ENCODE measurements at regions not wholly inside any gene's neighbourhood (a gene's known extent, or its start where the extent isn't known, plus 50 kb on each side); places are given as distances from the start of the nearest gene placed in this dataset.

DNA sequence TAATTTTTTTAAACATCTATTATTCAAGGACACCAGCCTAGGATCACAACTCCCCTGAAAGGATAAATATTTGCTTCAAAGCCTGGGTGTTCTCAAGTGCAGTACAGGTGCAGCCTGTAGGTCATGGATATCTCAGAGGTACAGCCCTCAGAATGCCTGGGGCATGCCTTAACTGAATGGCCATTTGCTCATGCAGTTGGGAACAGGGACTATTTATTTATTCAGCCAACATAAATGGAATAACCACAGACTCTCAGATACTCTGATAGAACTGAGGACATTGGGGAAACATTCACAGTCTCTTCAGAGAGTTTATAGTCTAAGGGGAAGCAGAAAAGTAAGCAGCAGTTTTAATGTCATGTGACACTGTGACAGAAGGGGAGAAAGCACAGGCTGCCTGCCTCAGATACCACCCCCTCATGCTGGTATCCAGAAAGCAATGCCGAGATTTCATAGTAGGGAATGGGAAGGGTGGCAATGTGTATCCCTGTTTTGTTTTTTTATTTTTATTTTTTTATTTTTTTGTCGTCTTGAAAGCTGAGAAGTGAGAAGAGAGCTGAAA is 112.6 kb downstream of the MACIR start:
- TF ChIP-seq KDM1A (IDR thresholded peaks at IDR 0.05; ENCODE audit: borderline replicate concordance, low read length), result no peak
- TF ChIP-seq NRF1 (IDR thresholded peaks at IDR 0.05; ENCODE audit: low read depth, low read length), result no peak
- TF ChIP-seq POLR2AphosphoS5 (IDR thresholded peaks at IDR 0.05; ENCODE audit: low read depth, low read length), result no peak
- TF ChIP-seq, protein P1, sequence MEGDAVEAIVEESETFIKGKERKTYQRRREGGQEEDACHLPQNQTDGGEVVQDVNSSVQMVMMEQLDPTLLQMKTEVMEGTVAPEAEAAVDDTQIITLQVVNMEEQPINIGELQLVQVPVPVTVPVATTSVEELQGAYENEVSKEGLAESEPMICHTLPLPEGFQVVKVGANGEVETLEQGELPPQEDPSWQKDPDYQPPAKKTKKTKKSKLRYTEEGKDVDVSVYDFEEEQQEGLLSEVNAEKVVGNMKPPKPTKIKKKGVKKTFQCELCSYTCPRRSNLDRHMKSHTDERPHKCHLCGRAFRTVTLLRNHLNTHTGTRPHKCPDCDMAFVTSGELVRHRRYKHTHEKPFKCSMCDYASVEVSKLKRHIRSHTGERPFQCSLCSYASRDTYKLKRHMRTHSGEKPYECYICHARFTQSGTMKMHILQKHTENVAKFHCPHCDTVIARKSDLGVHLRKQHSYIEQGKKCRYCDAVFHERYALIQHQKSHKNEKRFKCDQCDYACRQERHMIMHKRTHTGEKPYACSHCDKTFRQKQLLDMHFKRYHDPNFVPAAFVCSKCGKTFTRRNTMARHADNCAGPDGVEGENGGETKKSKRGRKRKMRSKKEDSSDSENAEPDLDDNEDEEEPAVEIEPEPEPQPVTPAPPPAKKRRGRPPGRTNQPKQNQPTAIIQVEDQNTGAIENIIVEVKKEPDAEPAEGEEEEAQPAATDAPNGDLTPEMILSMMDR (IDR thresholded peaks at IDR 0.05; ENCODE audit: control extremely low read depth in 1 of 3, insufficient read depth in 1 of 3, low read depth in 1 of 3, low read length in 3 of 3), result no peak
